Amniotic stem cell (primary cell): ENCODE measurements at regions not wholly inside any gene's neighbourhood (a gene's known extent, or its start where the extent isn't known, plus 50 kb on each side); places are given as distances from the start of the nearest gene placed in this dataset.
"Not testable (repeated sequence)": the region's sequence is repeated elsewhere in the genome, so short reads cannot be mapped to it uniquely, and the experiment has no call there.

Source experiments
- DNase-seq: peaks from one replicate; lab custom pipeline; 2025; lab: John Stamatoyannopoulos, UW

- DNase-seq, result not testable (repeated sequence)
Measured at GRCh38 chr9:2277644-2278043, 262.5 kb downstream of the SMARCA2 start.

- DNase-seq, result not testable (repeated sequence)
Measured at GRCh38 chr9:2279138-2279537, 264.0 kb downstream of the SMARCA2 start.

GRCh38 chr9:2281031-2281802 lies 266.1 kb downstream of the SMARCA2 start:
- no peak for DNase-seq

GRCh38 chr9:2281803-2282185 lies 266.6 kb downstream of the SMARCA2 start:
- no peak for DNase-seq

- no peak for DNase-seq
Measured at GRCh38 chr9:2284770-2285169, 269.6 kb downstream of the SMARCA2 start.

- no peak for DNase-seq
Measured at GRCh38 chr9:2285416-2286332, 270.5 kb downstream of the SMARCA2 start.

GRCh38 chr9:2286333-2286705 lies 271.2 kb downstream of the SMARCA2 start:
- DNase-seq, result no peak

- DNase-seq, result no peak
Measured at GRCh38 chr9:2286825-2287455, 271.8 kb downstream of the SMARCA2 start.

- no peak for DNase-seq
Measured at GRCh38 chr9:2288309-2288708, 273.2 kb downstream of the SMARCA2 start.

GRCh38 chr9:2289263-2289662 lies 274.1 kb downstream of the SMARCA2 start:
- DNase-seq, result no peak

- no peak for DNase-seq
Measured at GRCh38 chr9:2290382-2290781, 275.2 kb downstream of the SMARCA2 start.

GRCh38 chr9:2291980-2292704 lies 277.0 kb downstream of the SMARCA2 start:
- DNase-seq, result no peak

- DNase-seq, result no peak
Measured at GRCh38 chr9:2292733-2293132, 277.6 kb downstream of the SMARCA2 start.

- DNase-seq, result no peak
Measured at GRCh38 chr9:2297771-2298170, 282.6 kb downstream of the SMARCA2 start.

GRCh38 chr9:2298217-2298616 lies 283.1 kb downstream of the SMARCA2 start:
- DNase-seq, result no peak

- no peak for DNase-seq
Measured at GRCh38 chr9:2299156-2299842, 284.2 kb downstream of the SMARCA2 start.

GRCh38 chr9:2299843-2300205 lies 284.7 kb downstream of the SMARCA2 start:
- no peak for DNase-seq

GRCh38 chr9:2300325-2300724 lies 285.2 kb downstream of the SMARCA2 start:
- no peak for DNase-seq

GRCh38 chr9:2302606-2303005 lies 287.5 kb downstream of the SMARCA2 start:
- no peak for DNase-seq

GRCh38 chr9:2303056-2303455 lies 287.9 kb downstream of the SMARCA2 start:
- DNase-seq, result no peak

- no peak for DNase-seq
Measured at GRCh38 chr9:2307480-2307879, 292.3 kb downstream of the SMARCA2 start.

- DNase-seq, result no peak
Measured at GRCh38 chr9:2311920-2312319, 296.8 kb downstream of the SMARCA2 start.
